ENCODE measurements at regions not wholly inside any gene's neighbourhood (a gene's known extent, or its start where the extent isn't known, plus 50 kb on each side); places are given as distances from the start of the nearest gene placed in this dataset.

DNA sequence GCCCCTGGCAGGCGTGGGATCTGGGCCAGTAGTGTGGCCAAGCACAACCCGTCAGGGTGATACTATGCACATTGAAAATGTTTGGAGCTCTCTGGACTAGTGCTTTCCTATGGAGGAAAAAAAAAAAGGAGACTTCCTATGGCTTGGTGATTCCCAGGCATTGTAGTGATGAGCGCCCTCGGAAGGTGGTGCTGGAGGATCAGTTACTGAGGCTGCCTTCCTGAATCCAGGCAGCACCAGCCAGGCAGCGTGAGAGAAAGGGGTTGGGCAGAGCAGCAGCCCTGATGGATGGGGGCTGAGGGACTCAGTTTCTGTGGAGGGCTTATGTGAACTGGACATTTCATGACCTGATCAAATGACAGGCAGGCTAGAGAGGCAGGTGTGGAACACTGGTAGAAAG is 70.9 kb downstream of the CHRNA1 start:
- RAD21 ChIA-PET (ENCODE audit: low non-redundant PET in 1 of 2, low total read pairs in 2 of 2, uncharacterized antibody in 2 of 2, unreplicated experiment in 2 of 2): no interaction called here
- H4K20me1 ChIP-seq (ENCODE audit: insufficient read depth): no peaks in the 10 kb centered on the region
- H3K9ac ChIP-seq (ENCODE audit: low read length): no peak overlapping the region
- BruUV-seq (replicated peaks): no TSS peak
- CTCF ChIA-PET: no interaction called here
- ATAC-seq (no peak), DNase-seq (ENCODE audit: low read depth, low spot score) (no peak)
- no peaks in the 10 kb centered on the region for H3K36me3 ChIP-seq (ENCODE audit: control insufficient read depth in 1 of 2, insufficient read depth in 2 of 2, low read length in 2 of 2)
- no peaks in the 10 kb centered on the region for H3K4me1 ChIP-seq (ENCODE audit: control insufficient read depth in 1 of 2, insufficient read depth in 2 of 2, low read length in 2 of 2)
- intact Hi-C loops (cut with micrococcal nuclease): no loop called here
- no peak overlapping the region for H3K27ac ChIP-seq (ENCODE audit: low read depth, low read length)
- H3K27me3 ChIP-seq (ENCODE audit: insufficient read depth, low read length): peaks cover 3% of the 10 kb centered on the region; the same call in 1 of the 2 replicates
- no peaks in the 10 kb centered on the region for H3K9me2 ChIP-seq (ENCODE audit: insufficient read depth)
- no peaks in the 10 kb centered on the region for H3K79me2 ChIP-seq (ENCODE audit: insufficient read depth, low read length)
- H3K9me3 ChIP-seq (ENCODE audit: control insufficient read depth in 1 of 2, insufficient read depth in 1 of 2, low read depth in 1 of 2, low read length in 2 of 2): no peaks in the 10 kb centered on the region
- TF ChIP-seq EGR1 (IDR thresholded peaks at IDR 0.05; ENCODE audit: low read depth) (no peak), EZH2phosphoT487 (IDR thresholded peaks at IDR 0.05; ENCODE audit: borderline replicate concordance) (no peak), JUND (IDR thresholded peaks at IDR 0.05) (no peak), YY1 (IDR thresholded peaks at IDR 0.05; ENCODE audit: extremely low read depth, insufficient replicate concordance, low read depth, low read length) (no peak), SRF (IDR thresholded peaks at IDR 0.05; ENCODE audit: low read depth) (no peak), POLR2AphosphoS5 (IDR thresholded peaks at IDR 0.05; ENCODE audit: low read depth, low read length) (no peak), ZFX (IDR thresholded peaks at IDR 0.05) (no peak), CEBPB (IDR thresholded peaks at IDR 0.05; ENCODE audit: low read depth) (no peak), TCF7L2 (IDR thresholded peaks at IDR 0.05; ENCODE audit: borderline replicate concordance, extremely low read depth, insufficient read depth, insufficient read length) (no peak), SP1 (IDR thresholded peaks at IDR 0.05; ENCODE audit: low read depth) (no peak), POLR2A (IDR thresholded peaks at IDR 0.05; ENCODE audit: borderline replicate concordance, extremely low read depth, insufficient read depth, insufficient read length) (no peak)
- TF ChIP-seq, protein P1, sequence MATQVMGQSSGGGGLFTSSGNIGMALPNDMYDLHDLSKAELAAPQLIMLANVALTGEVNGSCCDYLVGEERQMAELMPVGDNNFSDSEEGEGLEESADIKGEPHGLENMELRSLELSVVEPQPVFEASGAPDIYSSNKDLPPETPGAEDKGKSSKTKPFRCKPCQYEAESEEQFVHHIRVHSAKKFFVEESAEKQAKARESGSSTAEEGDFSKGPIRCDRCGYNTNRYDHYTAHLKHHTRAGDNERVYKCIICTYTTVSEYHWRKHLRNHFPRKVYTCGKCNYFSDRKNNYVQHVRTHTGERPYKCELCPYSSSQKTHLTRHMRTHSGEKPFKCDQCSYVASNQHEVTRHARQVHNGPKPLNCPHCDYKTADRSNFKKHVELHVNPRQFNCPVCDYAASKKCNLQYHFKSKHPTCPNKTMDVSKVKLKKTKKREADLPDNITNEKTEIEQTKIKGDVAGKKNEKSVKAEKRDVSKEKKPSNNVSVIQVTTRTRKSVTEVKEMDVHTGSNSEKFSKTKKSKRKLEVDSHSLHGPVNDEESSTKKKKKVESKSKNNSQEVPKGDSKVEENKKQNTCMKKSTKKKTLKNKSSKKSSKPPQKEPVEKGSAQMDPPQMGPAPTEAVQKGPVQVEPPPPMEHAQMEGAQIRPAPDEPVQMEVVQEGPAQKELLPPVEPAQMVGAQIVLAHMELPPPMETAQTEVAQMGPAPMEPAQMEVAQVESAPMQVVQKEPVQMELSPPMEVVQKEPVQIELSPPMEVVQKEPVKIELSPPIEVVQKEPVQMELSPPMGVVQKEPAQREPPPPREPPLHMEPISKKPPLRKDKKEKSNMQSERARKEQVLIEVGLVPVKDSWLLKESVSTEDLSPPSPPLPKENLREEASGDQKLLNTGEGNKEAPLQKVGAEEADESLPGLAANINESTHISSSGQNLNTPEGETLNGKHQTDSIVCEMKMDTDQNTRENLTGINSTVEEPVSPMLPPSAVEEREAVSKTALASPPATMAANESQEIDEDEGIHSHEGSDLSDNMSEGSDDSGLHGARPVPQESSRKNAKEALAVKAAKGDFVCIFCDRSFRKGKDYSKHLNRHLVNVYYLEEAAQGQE (IDR thresholded peaks at IDR 0.05; ENCODE audit: low read depth): no peak
- no peak overlapping the region for H2AFZ ChIP-seq (ENCODE audit: low read depth, low read length, poor library complexity, severe bottlenecking)
- no peak overlapping the region for H3K4me3 ChIP-seq (replicated peaks in 1 of 2; ENCODE audit: low read depth in 1 of 2, low read length in 2 of 2)
- no peak overlapping the region for H3K4me2 ChIP-seq (ENCODE audit: low read length)
- POLR2A ChIA-PET: no interaction called here
